ENCODE measurements at regions not wholly inside any gene's neighbourhood (a gene's known extent, or its start where the extent isn't known, plus 50 kb on each side); places are given as distances from the start of the nearest gene placed in this dataset.

DNA sequence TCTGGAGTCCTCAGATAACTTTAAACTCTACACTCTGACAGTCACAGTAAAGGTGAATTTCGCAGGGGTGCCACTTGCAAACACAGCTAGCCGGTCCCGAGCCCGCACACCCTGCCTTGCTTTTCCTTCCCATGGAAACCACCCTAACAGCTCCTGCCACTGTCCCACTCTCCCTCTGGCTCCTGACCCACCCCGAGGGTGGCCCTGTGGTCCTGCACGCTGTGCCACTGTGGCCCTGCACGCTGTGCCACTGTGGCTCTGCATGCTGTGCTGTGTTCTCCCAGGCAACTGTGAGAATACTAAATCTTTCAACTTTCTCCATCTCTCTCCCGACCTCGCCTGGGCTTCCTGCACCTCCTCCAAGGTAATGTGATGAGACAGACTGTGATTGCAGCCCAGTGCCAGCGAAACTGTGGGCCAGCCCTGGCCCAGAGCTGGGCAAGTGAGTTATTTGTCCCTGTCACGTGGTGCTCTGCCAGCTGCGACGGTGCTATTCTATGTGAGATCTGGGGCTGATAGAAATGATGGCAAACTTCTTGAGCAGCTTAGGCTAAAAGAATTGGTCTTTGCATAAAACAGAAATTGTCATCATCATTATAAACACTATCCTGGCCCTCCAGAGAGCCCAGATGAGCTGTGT lies 63.4 kb upstream of the TARBP1 start:
- no peak for DNase-seq (ENCODE audit: low read depth, low spot score)
- Histone ChIP-seq H3K36me3 (ENCODE audit: control insufficient read depth in 1 of 2, insufficient read depth in 2 of 2, low read length in 2 of 2) (no peaks in the 10 kb centered on the region), H3K79me2 (ENCODE audit: insufficient read depth, low read length) (no peaks in the 10 kb centered on the region), H3K27me3 (ENCODE audit: insufficient read depth, low read length) (no peaks in the 10 kb centered on the region), H3K9me2 (ENCODE audit: insufficient read depth) (no peaks in the 10 kb centered on the region), H3K9ac (ENCODE audit: low read length) (no peak overlapping the region), H3K4me1 (ENCODE audit: control insufficient read depth in 1 of 2, insufficient read depth in 2 of 2, low read length in 2 of 2) (peaks cover 13 to 14% of the 10 kb centered on the region in 2 experiments; a peak in 3 of 4 replicates), H4K20me1 (ENCODE audit: insufficient read depth) (no peaks in the 10 kb centered on the region), H3K27ac (ENCODE audit: low read depth, low read length) (no peak overlapping the region), H3K9me3 (ENCODE audit: control insufficient read depth in 1 of 2, insufficient read depth in 1 of 2, low read depth in 1 of 2, low read length in 2 of 2) (no peaks in the 10 kb centered on the region), H3K4me3 (replicated peaks in 1 of 2; ENCODE audit: low read depth in 1 of 2, low read length in 2 of 2) (no peak overlapping the region), H3K4me2 (ENCODE audit: low read length) (no peak overlapping the region), H2AFZ (ENCODE audit: low read depth, low read length, poor library complexity, severe bottlenecking) (no peak overlapping the region)
- ChIA-PET POLR2A (no interaction called here), RAD21 (ENCODE audit: low non-redundant PET in 1 of 2, low total read pairs in 2 of 2, uncharacterized antibody in 2 of 2, unreplicated experiment in 2 of 2) (no interaction called here), CTCF (no interaction called here)
- no TSS peak for BruUV-seq (replicated peaks)
- intact Hi-C loops (cut with micrococcal nuclease), result no loop called here
- TF ChIP-seq SIN3A (IDR thresholded peaks at IDR 0.05; ENCODE audit: low read depth) (no peak), ZNF274 (IDR thresholded peaks at IDR 0.05; ENCODE audit: low read depth, low read length) (no peak), JUND (IDR thresholded peaks at IDR 0.05) (no peak), FOSL1 (IDR thresholded peaks at IDR 0.05; ENCODE audit: low read depth) (no peak), EZH2 (IDR thresholded peaks at IDR 0.05) (no peak), YY1 (IDR thresholded peaks at IDR 0.05; ENCODE audit: extremely low read depth, insufficient replicate concordance, low read depth, low read length) (no peak), ELF1 (IDR thresholded peaks at IDR 0.05; ENCODE audit: borderline replicate concordance, low read depth) (no peak), CEBPB (IDR thresholded peaks at IDR 0.05; ENCODE audit: low read depth) (no peak), SRF (IDR thresholded peaks at IDR 0.05; ENCODE audit: low read depth) (no peak), TCF7L2 (IDR thresholded peaks at IDR 0.05; ENCODE audit: borderline replicate concordance, extremely low read depth, insufficient read depth, insufficient read length) (no peak)
- TF ChIP-seq, protein P1, sequence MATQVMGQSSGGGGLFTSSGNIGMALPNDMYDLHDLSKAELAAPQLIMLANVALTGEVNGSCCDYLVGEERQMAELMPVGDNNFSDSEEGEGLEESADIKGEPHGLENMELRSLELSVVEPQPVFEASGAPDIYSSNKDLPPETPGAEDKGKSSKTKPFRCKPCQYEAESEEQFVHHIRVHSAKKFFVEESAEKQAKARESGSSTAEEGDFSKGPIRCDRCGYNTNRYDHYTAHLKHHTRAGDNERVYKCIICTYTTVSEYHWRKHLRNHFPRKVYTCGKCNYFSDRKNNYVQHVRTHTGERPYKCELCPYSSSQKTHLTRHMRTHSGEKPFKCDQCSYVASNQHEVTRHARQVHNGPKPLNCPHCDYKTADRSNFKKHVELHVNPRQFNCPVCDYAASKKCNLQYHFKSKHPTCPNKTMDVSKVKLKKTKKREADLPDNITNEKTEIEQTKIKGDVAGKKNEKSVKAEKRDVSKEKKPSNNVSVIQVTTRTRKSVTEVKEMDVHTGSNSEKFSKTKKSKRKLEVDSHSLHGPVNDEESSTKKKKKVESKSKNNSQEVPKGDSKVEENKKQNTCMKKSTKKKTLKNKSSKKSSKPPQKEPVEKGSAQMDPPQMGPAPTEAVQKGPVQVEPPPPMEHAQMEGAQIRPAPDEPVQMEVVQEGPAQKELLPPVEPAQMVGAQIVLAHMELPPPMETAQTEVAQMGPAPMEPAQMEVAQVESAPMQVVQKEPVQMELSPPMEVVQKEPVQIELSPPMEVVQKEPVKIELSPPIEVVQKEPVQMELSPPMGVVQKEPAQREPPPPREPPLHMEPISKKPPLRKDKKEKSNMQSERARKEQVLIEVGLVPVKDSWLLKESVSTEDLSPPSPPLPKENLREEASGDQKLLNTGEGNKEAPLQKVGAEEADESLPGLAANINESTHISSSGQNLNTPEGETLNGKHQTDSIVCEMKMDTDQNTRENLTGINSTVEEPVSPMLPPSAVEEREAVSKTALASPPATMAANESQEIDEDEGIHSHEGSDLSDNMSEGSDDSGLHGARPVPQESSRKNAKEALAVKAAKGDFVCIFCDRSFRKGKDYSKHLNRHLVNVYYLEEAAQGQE (IDR thresholded peaks at IDR 0.05; ENCODE audit: low read depth), result no peak
- TF ChIP-seq, protein P2, sequence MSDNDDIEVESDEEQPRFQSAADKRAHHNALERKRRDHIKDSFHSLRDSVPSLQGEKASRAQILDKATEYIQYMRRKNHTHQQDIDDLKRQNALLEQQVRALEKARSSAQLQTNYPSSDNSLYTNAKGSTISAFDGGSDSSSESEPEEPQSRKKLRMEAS (IDR thresholded peaks at IDR 0.05), result no peak
- TF ChIP-seq, protein P3, sequence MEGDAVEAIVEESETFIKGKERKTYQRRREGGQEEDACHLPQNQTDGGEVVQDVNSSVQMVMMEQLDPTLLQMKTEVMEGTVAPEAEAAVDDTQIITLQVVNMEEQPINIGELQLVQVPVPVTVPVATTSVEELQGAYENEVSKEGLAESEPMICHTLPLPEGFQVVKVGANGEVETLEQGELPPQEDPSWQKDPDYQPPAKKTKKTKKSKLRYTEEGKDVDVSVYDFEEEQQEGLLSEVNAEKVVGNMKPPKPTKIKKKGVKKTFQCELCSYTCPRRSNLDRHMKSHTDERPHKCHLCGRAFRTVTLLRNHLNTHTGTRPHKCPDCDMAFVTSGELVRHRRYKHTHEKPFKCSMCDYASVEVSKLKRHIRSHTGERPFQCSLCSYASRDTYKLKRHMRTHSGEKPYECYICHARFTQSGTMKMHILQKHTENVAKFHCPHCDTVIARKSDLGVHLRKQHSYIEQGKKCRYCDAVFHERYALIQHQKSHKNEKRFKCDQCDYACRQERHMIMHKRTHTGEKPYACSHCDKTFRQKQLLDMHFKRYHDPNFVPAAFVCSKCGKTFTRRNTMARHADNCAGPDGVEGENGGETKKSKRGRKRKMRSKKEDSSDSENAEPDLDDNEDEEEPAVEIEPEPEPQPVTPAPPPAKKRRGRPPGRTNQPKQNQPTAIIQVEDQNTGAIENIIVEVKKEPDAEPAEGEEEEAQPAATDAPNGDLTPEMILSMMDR (IDR thresholded peaks at IDR 0.05 in 2 of 3, conservative IDR thresholded peaks at IDR 0.05 in 1 of 3; ENCODE audit: borderline replicate concordance in 1 of 3, insufficient read depth in 1 of 3, low read depth in 2 of 3, low read length in 2 of 3), result no peak
- TF ChIP-seq, protein P4, sequence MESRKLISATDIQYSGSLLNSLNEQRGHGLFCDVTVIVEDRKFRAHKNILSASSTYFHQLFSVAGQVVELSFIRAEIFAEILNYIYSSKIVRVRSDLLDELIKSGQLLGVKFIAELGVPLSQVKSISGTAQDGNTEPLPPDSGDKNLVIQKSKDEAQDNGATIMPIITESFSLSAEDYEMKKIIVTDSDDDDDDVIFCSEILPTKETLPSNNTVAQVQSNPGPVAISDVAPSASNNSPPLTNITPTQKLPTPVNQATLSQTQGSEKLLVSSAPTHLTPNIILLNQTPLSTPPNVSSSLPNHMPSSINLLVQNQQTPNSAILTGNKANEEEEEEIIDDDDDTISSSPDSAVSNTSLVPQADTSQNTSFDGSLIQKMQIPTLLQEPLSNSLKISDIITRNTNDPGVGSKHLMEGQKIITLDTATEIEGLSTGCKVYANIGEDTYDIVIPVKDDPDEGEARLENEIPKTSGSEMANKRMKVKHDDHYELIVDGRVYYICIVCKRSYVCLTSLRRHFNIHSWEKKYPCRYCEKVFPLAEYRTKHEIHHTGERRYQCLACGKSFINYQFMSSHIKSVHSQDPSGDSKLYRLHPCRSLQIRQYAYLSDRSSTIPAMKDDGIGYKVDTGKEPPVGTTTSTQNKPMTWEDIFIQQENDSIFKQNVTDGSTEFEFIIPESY (IDR thresholded peaks at IDR 0.05; ENCODE audit: extremely low read depth, insufficient replicate concordance, low read length), result no peak
- ATAC-seq, result no peak
